HG02588 (cell line): ENCODE measurements at regions not wholly inside any gene's neighbourhood (a gene's known extent, or its start where the extent isn't known, plus 50 kb on each side); places are given as distances from the start of the nearest gene placed in this dataset.

ENCODE experiments used
- ATAC-seq: cut with Tn5 transposase; IDR thresholded peaks from one replicate; pipeline ENCODE4 v1.9.1; 2021; ENCODE audit warnings: mild to moderate bottlenecking, moderate library complexity; ENCODE audit not compliant: unreplicated experiment

- ATAC-seq, result no peak
Measured at GRCh38 chr10:107814865-107815487, 650.5 kb upstream of the SORCS1 start.

- no peak for ATAC-seq
Measured at GRCh38 chr10:107813451-107814162, 649.1 kb upstream of the SORCS1 start.

- no peak for ATAC-seq
Measured at GRCh38 chr10:107809889-107810288, 645.4 kb upstream of the SORCS1 start.

- no peak for ATAC-seq
Measured at GRCh38 chr10:107807836-107808235, 643.3 kb upstream of the SORCS1 start.

- no peak for ATAC-seq
Measured at GRCh38 chr10:107806026-107806425, 641.5 kb upstream of the SORCS1 start.

- no peak for ATAC-seq
Measured at GRCh38 chr10:107803546-107803945, 639.0 kb upstream of the SORCS1 start.

GRCh38 chr10:107800061-107800460 is 635.6 kb upstream of the SORCS1 start:
- no peak for ATAC-seq

GRCh38 chr10:107790271-107790670 is 625.8 kb upstream of the SORCS1 start:
- ATAC-seq, result no peak

GRCh38 chr10:107771066-107771465 is 606.6 kb upstream of the SORCS1 start:
- no peak for ATAC-seq

- ATAC-seq, result peak; percentile 63
Measured at GRCh38 chr10:107767185-107767584, 602.7 kb upstream of the SORCS1 start.

GRCh38 chr10:107754814-107755213 is 590.3 kb upstream of the SORCS1 start:
- ATAC-seq, result no peak

- ATAC-seq, result no peak
Measured at GRCh38 chr10:107749235-107749634, 584.7 kb upstream of the SORCS1 start.

- no peak for ATAC-seq
Measured at GRCh38 chr10:107747851-107748250, 583.3 kb upstream of the SORCS1 start.

- ATAC-seq, result no peak
Measured at GRCh38 chr10:107741971-107742370, 577.5 kb upstream of the SORCS1 start.

- no peak for ATAC-seq
Measured at GRCh38 chr10:107740962-107741690, 576.6 kb upstream of the SORCS1 start.

- ATAC-seq, result no peak
Measured at GRCh38 chr10:107739951-107740350, 575.4 kb upstream of the SORCS1 start.

GRCh38 chr10:107733328-107734130 is 569.0 kb upstream of the SORCS1 start:
- ATAC-seq, result no peak

- ATAC-seq, result no peak
Measured at GRCh38 chr10:107732045-107732444, 567.5 kb upstream of the SORCS1 start.

GRCh38 chr10:107728807-107729206 is 564.3 kb upstream of the SORCS1 start:
- ATAC-seq, result no peak

GRCh38 chr10:107727767-107728317 is 563.3 kb upstream of the SORCS1 start:
- ATAC-seq, result no peak

GRCh38 chr10:107718864-107719263 is 554.4 kb upstream of the SORCS1 start:
- ATAC-seq, result no peak
